ENCODE measurements at regions not wholly inside any gene's neighbourhood (a gene's known extent, or its start where the extent isn't known, plus 50 kb on each side); places are given as distances from the start of the nearest gene placed in this dataset.
"Not testable (repeated sequence)": the region's sequence is repeated elsewhere in the genome, so short reads cannot be mapped to it uniquely, and the experiment has no call there.

DNA sequence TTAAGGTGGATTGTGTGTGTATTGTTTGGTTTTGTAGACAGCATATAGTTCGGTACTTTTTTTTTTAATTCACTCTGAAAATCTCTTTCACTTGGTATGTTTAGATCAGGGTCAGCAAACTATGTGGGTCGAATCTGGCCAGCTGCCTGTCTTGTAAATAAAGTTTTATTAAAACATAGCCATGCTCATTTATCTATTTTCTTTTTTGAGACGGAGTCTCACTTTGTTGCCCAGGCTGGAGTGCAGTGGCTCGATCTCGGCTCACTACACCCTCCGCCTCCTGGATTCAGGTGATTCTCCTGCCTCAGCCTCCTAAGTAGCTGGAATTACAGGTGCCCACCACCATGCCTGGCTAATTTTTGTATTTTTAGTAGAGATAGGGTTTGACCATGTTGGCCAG lies 72.4 kb upstream of the EZR start:
- H3K27ac ChIP-seq (ENCODE audit: low read depth, low read length); DNase-seq (ENCODE audit: low read depth, low spot score); H3K9me3 ChIP-seq (ENCODE audit: control insufficient read depth in 1 of 2, insufficient read depth in 1 of 2, low read depth in 1 of 2, low read length in 2 of 2); H4K20me1 ChIP-seq (ENCODE audit: insufficient read depth); H3K36me3 ChIP-seq (ENCODE audit: control insufficient read depth in 1 of 2, insufficient read depth in 2 of 2, low read length in 2 of 2); H3K79me2 ChIP-seq (ENCODE audit: insufficient read depth, low read length); RAD21 ChIA-PET (ENCODE audit: low non-redundant PET in 1 of 2, low total read pairs in 2 of 2, uncharacterized antibody in 2 of 2, unreplicated experiment in 2 of 2); CTCF ChIA-PET; H3K4me3 ChIP-seq (replicated peaks in 1 of 2; ENCODE audit: low read depth in 1 of 2, low read length in 2 of 2); H2AFZ ChIP-seq (ENCODE audit: low read depth, low read length, poor library complexity, severe bottlenecking); H3K9me2 ChIP-seq (ENCODE audit: insufficient read depth); BruUV-seq (replicated peaks); H3K27me3 ChIP-seq (ENCODE audit: insufficient read depth, low read length); H3K4me2 ChIP-seq (ENCODE audit: low read length); intact Hi-C loops (cut with micrococcal nuclease); ATAC-seq; H3K9ac ChIP-seq (ENCODE audit: low read length): not testable (repeated sequence)
- H3K4me1 ChIP-seq (ENCODE audit: control insufficient read depth in 1 of 2, insufficient read depth in 2 of 2, low read length in 2 of 2) = peaks cover 17 to 48% of the 10 kb centered on the region in 2 experiments
- POLR2A ChIA-PET = interaction anchor here (3.4 kb wide), 1 partner anchor 23 kb away, joined by 14 read pairs; no protein-coding TSS in a partner anchor

DNA sequence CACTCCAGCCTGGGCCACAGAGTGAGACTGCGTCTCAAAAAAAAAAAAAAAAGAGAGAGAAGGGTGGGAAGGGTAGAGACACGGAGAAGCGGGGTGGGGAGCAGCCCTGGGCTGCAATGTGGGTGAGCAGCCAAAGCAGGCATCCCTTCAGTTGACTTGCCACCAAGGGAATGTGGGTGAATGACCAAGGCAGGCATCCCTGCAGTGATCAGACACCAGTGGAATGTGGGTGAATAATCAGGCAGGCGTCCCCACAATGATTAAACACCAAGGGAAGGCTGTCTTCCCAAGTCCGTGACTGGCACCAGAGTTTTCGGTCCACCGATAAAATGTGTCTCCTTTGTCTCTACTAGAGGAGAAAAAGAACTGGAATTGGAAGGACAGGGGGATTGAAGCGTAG lies 69.0 kb upstream of the EZR start:
- H3K36me3 ChIP-seq (ENCODE audit: control insufficient read depth in 1 of 2, insufficient read depth in 2 of 2, low read length in 2 of 2); H3K9ac ChIP-seq (ENCODE audit: low read length); BruUV-seq (replicated peaks); H3K27ac ChIP-seq (ENCODE audit: low read depth, low read length); POLR2A ChIA-PET; H3K9me2 ChIP-seq (ENCODE audit: insufficient read depth); H3K9me3 ChIP-seq (ENCODE audit: control insufficient read depth in 1 of 2, insufficient read depth in 1 of 2, low read depth in 1 of 2, low read length in 2 of 2); H3K79me2 ChIP-seq (ENCODE audit: insufficient read depth, low read length); H3K4me3 ChIP-seq (replicated peaks in 1 of 2; ENCODE audit: low read depth in 1 of 2, low read length in 2 of 2); CTCF ChIA-PET; H4K20me1 ChIP-seq (ENCODE audit: insufficient read depth); ATAC-seq; DNase-seq (ENCODE audit: low read depth, low spot score); RAD21 ChIA-PET (ENCODE audit: low non-redundant PET in 1 of 2, low total read pairs in 2 of 2, uncharacterized antibody in 2 of 2, unreplicated experiment in 2 of 2); H2AFZ ChIP-seq (ENCODE audit: low read depth, low read length, poor library complexity, severe bottlenecking); H3K27me3 ChIP-seq (ENCODE audit: insufficient read depth, low read length); intact Hi-C loops (cut with micrococcal nuclease): not testable (repeated sequence)
- peak overlapping the region; percentile 21; the same call in 1 of the 2 replicates for H3K4me2 ChIP-seq (ENCODE audit: low read length)
- peaks cover 0 to 27% of the 10 kb centered on the region in 2 experiments; a peak in 2 of 4 replicates for H3K4me1 ChIP-seq (ENCODE audit: control insufficient read depth in 1 of 2, insufficient read depth in 2 of 2, low read length in 2 of 2)

DNA sequence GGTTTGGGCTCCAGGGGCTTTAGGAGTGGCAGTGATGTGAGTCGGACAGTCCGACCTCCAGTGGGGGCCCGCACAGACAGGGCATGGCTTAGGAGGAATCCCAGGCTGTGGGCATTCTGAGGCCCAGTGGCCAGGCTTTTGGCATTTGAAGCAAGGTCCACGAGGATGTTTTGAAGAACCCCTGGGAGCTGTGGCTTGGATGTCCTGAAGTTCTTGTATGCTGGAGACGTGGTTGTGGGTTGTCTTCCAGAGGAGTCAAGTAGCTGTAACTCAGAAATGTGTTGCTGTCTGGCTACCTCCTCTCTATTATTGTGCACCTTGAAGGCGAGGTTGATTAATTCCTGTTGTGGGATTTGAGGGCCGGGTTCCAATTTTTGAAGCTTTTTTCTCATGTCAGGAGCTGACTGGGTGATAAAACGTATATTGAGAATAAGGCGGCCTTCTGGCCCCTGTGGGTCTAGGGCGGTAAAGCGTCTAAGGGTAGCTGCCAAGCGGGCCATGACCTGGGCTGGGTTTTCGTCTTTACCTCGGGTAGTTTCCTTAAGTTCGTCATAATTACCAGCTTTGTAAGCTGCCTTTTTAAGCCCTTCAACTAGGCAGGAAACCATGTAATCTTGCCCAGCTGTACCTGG lies 67.3 kb upstream of the EZR start:
- H3K79me2 ChIP-seq (ENCODE audit: insufficient read depth, low read length); CTCF ChIA-PET; H4K20me1 ChIP-seq (ENCODE audit: insufficient read depth); H3K9ac ChIP-seq (ENCODE audit: low read length); H3K36me3 ChIP-seq (ENCODE audit: control insufficient read depth in 1 of 2, insufficient read depth in 2 of 2, low read length in 2 of 2); BruUV-seq (replicated peaks); intact Hi-C loops (cut with micrococcal nuclease); H3K27ac ChIP-seq (ENCODE audit: low read depth, low read length); H2AFZ ChIP-seq (ENCODE audit: low read depth, low read length, poor library complexity, severe bottlenecking); ATAC-seq; DNase-seq (ENCODE audit: low read depth, low spot score); RAD21 ChIA-PET (ENCODE audit: low non-redundant PET in 1 of 2, low total read pairs in 2 of 2, uncharacterized antibody in 2 of 2, unreplicated experiment in 2 of 2); H3K9me3 ChIP-seq (ENCODE audit: control insufficient read depth in 1 of 2, insufficient read depth in 1 of 2, low read depth in 1 of 2, low read length in 2 of 2); H3K4me2 ChIP-seq (ENCODE audit: low read length); H3K9me2 ChIP-seq (ENCODE audit: insufficient read depth); H3K4me3 ChIP-seq (replicated peaks in 1 of 2; ENCODE audit: low read depth in 1 of 2, low read length in 2 of 2); H3K27me3 ChIP-seq (ENCODE audit: insufficient read depth, low read length): not testable (repeated sequence)
- POLR2A ChIA-PET = interaction anchor here (1.2 kb wide), 1 partner anchor 17 kb away, joined by 7 read pairs; no protein-coding TSS in a partner anchor
- H3K4me1 ChIP-seq (ENCODE audit: control insufficient read depth in 1 of 2, insufficient read depth in 2 of 2, low read length in 2 of 2) = peaks cover 0 to 24% of the 10 kb centered on the region in 2 experiments; a peak in 2 of 4 replicates

DNA sequence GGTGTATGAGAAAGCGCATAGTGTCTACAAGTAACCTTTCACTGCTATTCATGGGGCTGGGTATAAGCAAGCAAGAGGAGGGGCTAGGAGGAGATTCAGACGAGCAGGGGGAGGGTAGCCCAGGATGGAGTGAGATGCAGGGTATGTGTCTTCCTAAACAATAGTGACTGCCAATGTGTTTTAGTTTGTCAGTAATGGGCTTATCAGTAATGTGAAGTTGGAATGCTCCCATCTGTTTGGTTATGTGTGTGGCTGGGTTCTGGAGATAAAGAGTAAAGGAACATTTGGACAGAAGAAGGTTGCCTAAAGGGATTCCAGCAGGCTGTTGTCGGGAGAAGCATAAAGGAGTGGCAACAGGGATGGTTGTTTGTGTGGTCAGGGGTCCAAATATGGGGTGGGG lies 62.7 kb upstream of the EZR start:
- H3K4me1 ChIP-seq (ENCODE audit: control insufficient read depth in 1 of 2, insufficient read depth in 2 of 2, low read length in 2 of 2); BruUV-seq (replicated peaks): not testable (repeated sequence)

More for the DNA sequence above, 62.7 kb upstream of the EZR start:
- intact Hi-C loops (cut with micrococcal nuclease); H4K20me1 ChIP-seq (ENCODE audit: insufficient read depth); H3K4me2 ChIP-seq (ENCODE audit: low read length); H3K9ac ChIP-seq (ENCODE audit: low read length); H3K9me3 ChIP-seq (ENCODE audit: control insufficient read depth in 1 of 2, insufficient read depth in 1 of 2, low read depth in 1 of 2, low read length in 2 of 2); H3K9me2 ChIP-seq (ENCODE audit: insufficient read depth); DNase-seq (ENCODE audit: low read depth, low spot score); H3K36me3 ChIP-seq (ENCODE audit: control insufficient read depth in 1 of 2, insufficient read depth in 2 of 2, low read length in 2 of 2); ATAC-seq; H3K4me3 ChIP-seq (replicated peaks in 1 of 2; ENCODE audit: low read depth in 1 of 2, low read length in 2 of 2); H3K27ac ChIP-seq (ENCODE audit: low read depth, low read length); H3K27me3 ChIP-seq (ENCODE audit: insufficient read depth, low read length); H3K79me2 ChIP-seq (ENCODE audit: insufficient read depth, low read length); H2AFZ ChIP-seq (ENCODE audit: low read depth, low read length, poor library complexity, severe bottlenecking); RAD21 ChIA-PET (ENCODE audit: low non-redundant PET in 1 of 2, low total read pairs in 2 of 2, uncharacterized antibody in 2 of 2, unreplicated experiment in 2 of 2); CTCF ChIA-PET: not testable (repeated sequence)
- POLR2A ChIA-PET = interaction anchor here (1.4 kb wide), 1 partner anchor 12 kb away, joined by 5 read pairs; no protein-coding TSS in a partner anchor

Data from HCT116 (cell line).